Heart left ventricle (tissue), 13 donors: ENCODE measurements at regions not wholly inside any gene's neighbourhood (a gene's known extent, or its start where the extent isn't known, plus 50 kb on each side); places are given as distances from the start of the nearest gene placed in this dataset.

Source experiments
- POLR2A ChIP-seq, 2 donors: fragments of 450-650 bp; IDR thresholded peaks; one replicate each; pipeline ENCODE4 v1.6.1; 2017; ENCODE audit warnings: antibody characterized with exemption in 2 of 2, mild to moderate bottlenecking in 2 of 2, moderate library complexity in 2 of 2
- TF ChIP-seq, protein P1 (sequence below), 12 donors: fragments of 200-600 bp; sonication (generic) in 4 of 12; IDR thresholded peaks; one replicate each; pipeline versions ENCODE4 v1.5.0 to v1.8.0; 2018 to 2022; ENCODE audit warnings: antibody characterized with exemption in 12 of 12, mild to moderate bottlenecking in 5 of 12
- donor health status: ischemic (EF 13 %, LVEDD 7.1; RV severe dilation, severe dysfunction).
- donor health status: DM: no; HTN: yes; CAD: no.
- donor health status: DM: no; HTN: no; CAD: no.
- donor health status: ischemic (EF 25% LVEDD 6.9; RV normal size, moderate dysfunction).
- donor health status: ischemic (EF 25% LVEDD 5.7; RV mildly dilated, moderate dysfunction).
- donor health status: ischemic (EF 35%, LVEDD 5.7; RV mildly dilated, moderate dysfunction).
- donor health status: nonischemic (EF 11% LVEDD 7.7; RV severe dilation, severe dysfunction).
- donor health status: DM: yes; HTN: yes; CAD: no.
- donor health status: PGD.
- donor health status: ischemic (EF 29% LVEDD 5.4; RV normal size, mild dysfunction).
- donor health status: nonischemic (EF 23%, LVEDD 6.1; RV moderate dilation, normal function).

- no peak for TF ChIP-seq POLR2A (IDR thresholded peaks at IDR 0.05)
- TF ChIP-seq, protein P1, sequence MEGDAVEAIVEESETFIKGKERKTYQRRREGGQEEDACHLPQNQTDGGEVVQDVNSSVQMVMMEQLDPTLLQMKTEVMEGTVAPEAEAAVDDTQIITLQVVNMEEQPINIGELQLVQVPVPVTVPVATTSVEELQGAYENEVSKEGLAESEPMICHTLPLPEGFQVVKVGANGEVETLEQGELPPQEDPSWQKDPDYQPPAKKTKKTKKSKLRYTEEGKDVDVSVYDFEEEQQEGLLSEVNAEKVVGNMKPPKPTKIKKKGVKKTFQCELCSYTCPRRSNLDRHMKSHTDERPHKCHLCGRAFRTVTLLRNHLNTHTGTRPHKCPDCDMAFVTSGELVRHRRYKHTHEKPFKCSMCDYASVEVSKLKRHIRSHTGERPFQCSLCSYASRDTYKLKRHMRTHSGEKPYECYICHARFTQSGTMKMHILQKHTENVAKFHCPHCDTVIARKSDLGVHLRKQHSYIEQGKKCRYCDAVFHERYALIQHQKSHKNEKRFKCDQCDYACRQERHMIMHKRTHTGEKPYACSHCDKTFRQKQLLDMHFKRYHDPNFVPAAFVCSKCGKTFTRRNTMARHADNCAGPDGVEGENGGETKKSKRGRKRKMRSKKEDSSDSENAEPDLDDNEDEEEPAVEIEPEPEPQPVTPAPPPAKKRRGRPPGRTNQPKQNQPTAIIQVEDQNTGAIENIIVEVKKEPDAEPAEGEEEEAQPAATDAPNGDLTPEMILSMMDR (IDR thresholded peaks at IDR 0.05) = no peak
Measured at GRCh38 chr12:31220061-31220460, 105.9 kb downstream of the SINHCAF start.
